IMR-90 (cell line): ENCODE measurements at regions not wholly inside any gene's neighbourhood (a gene's known extent, or its start where the extent isn't known, plus 50 kb on each side); places are given as distances from the start of the nearest gene placed in this dataset.

ENCODE experiments used
- ATAC-seq: fragments of 200-7000 bp; cut with Tn5 transposase; 2 replicates; pipeline ENCODE4 v1.9.1; 2020; ENCODE audit warnings: low read depth, mild to moderate bottlenecking, moderate library complexity
- BruUV-seq: library from RNA; stranded (reverse); fragments of 400-500 nt; replicated peaks from 2 replicates; lab custom pipeline; 2021; lab: Mats Ljungman, UMichigan
- CTCF ChIA-PET: fragments of 300-600 bp; formaldehyde crosslinking; extraction: SDS; loops from one replicate; lab custom pipeline; 2021; ENCODE audit warnings: antibody characterized with exemption; lab: Yijun Ruan, JAX
- POLR2A ChIA-PET: fragments of 300-600 bp; sonication (Branson Sonifier 250); formaldehyde crosslinking; loops from one replicate; lab custom pipeline; 2022; ENCODE audit warnings: antibody characterized with exemption; ENCODE audit not compliant: unreplicated experiment; lab: Charles Lee
- DNase-seq: peaks from one replicate; pipeline ENCODE4 v3.0.0; 2013
- H2AFZ ChIP-seq: replicated peaks from 2 replicates; pipeline ENCODE3; 2013; ENCODE audit warnings: low read length, mild to moderate bottlenecking; ENCODE audit not compliant: poor library complexity
- H2AK5ac ChIP-seq: 2 replicates; pipeline ENCODE4 v1.6.1; 2013; ENCODE audit warnings: low read depth, low read length, inconsistent platforms
- H2AK9ac ChIP-seq: replicated peaks from 2 replicates; pipeline ENCODE3; 2013; ENCODE audit warnings: mild to moderate bottlenecking, low read depth, low read length, moderate library complexity; ENCODE audit not compliant: poor library complexity
- H2BK120ac ChIP-seq: 2 replicates; pipeline ENCODE4 v1.6.1; 2013; ENCODE audit warnings: low read depth, low read length, inconsistent platforms
- H2BK15ac ChIP-seq: 3 replicates; pipeline ENCODE4 v1.6.1; 2013; ENCODE audit warnings: low read depth, low read length, inconsistent platforms
- H2BK20ac ChIP-seq: 2 replicates; pipeline ENCODE4 v1.6.1; 2013; ENCODE audit warnings: low read depth, mild to moderate bottlenecking, inconsistent platforms, low read length, moderate library complexity
- H2BK5ac ChIP-seq: 2 replicates; pipeline ENCODE4 v1.6.1; 2013; ENCODE audit warnings: mild to moderate bottlenecking, low read depth, low read length, inconsistent platforms; ENCODE audit not compliant: poor library complexity, severe bottlenecking
- H3K14ac ChIP-seq: replicated peaks from 2 replicates; pipeline ENCODE4 v1.6.1; 2013; ENCODE audit warnings: low read depth, low read length, inconsistent platforms
- H3K18ac ChIP-seq: 2 replicates; pipeline ENCODE4 v1.6.1; 2013; ENCODE audit warnings: low read depth, low read length, control low read depth
- H3K23ac ChIP-seq: 2 replicates; pipeline ENCODE4 v1.6.1; 2013; ENCODE audit warnings: low read depth, low read length, inconsistent platforms
- H3K27ac ChIP-seq: 2 replicates; pipeline ENCODE4 v1.5.1; 2013; ENCODE audit warnings: mild to moderate bottlenecking, control low read depth, low read length; ENCODE audit not compliant: insufficient read depth
- H3K27me3 ChIP-seq: 2 replicates; pipeline ENCODE4 v1.6.1; 2013; ENCODE audit warnings: low read length; ENCODE audit not compliant: control insufficient read depth, insufficient read depth
- H3K36me3 ChIP-seq: 2 replicates; pipeline ENCODE4 v1.6.1; 2013; ENCODE audit warnings: low read length, mixed read lengths; ENCODE audit not compliant: control insufficient read depth, insufficient read depth
- H3K4ac ChIP-seq: 2 replicates; pipeline ENCODE4 v1.6.1; 2013; ENCODE audit warnings: low read depth, low read length, inconsistent platforms
- H3K4me1 ChIP-seq: 2 replicates; pipeline ENCODE4 v1.6.1; 2013; ENCODE audit warnings: low read length, mixed read lengths; ENCODE audit not compliant: control insufficient read depth, insufficient read depth
- H3K4me2 ChIP-seq: 2 replicates; pipeline ENCODE4 v1.6.1; 2013; ENCODE audit warnings: low read depth, mild to moderate bottlenecking, control low read depth, low read length, moderate library complexity
- H3K4me3 ChIP-seq: 2 replicates; pipeline ENCODE4 v1.5.1; 2013; ENCODE audit warnings: low read depth, mild to moderate bottlenecking, control low read depth, low read length, moderate library complexity; ENCODE audit not compliant: insufficient read depth
- H3K56ac ChIP-seq: 2 replicates; pipeline ENCODE4 v1.6.1; 2013; ENCODE audit warnings: low read length, inconsistent platforms; ENCODE audit not compliant: insufficient read depth; ENCODE audit errors: extremely low read depth
- H3K79me1 ChIP-seq, 2 experiments: 2 replicates each; pipeline ENCODE4 v1.6.1; 2013; ENCODE audit warnings: low read length in 2 of 2, inconsistent platforms in 1 of 2, low read depth in 1 of 2
- H3K9ac ChIP-seq: 2 replicates; pipeline ENCODE4 v1.6.1; 2013; ENCODE audit warnings: low read depth, low read length, control low read depth
- H3K9me1 ChIP-seq: 2 replicates; pipeline ENCODE4 v1.6.1; 2013; ENCODE audit warnings: low read length, inconsistent platforms; ENCODE audit not compliant: insufficient read depth
- H3K9me3 ChIP-seq: 2 replicates; pipeline ENCODE4 v1.6.1; 2013; ENCODE audit warnings: low read length; ENCODE audit not compliant: control insufficient read depth, insufficient read depth
- H4K20me1 ChIP-seq: 2 replicates; pipeline ENCODE4 v1.6.1; 2013; ENCODE audit warnings: low read length, inconsistent platforms; ENCODE audit not compliant: insufficient read depth
- H4K5ac ChIP-seq: 2 replicates; pipeline ENCODE4 v1.6.1; 2013; ENCODE audit warnings: mild to moderate bottlenecking, low read depth, low read length, control low read depth
- H4K8ac ChIP-seq, 2 experiments: 2 replicates each; pipeline ENCODE4 v1.6.1; 2013; ENCODE audit warnings: low read depth in 2 of 2, low read length in 2 of 2, control low read depth in 1 of 2, inconsistent platforms in 1 of 2
- H4K91ac ChIP-seq: 2 replicates; pipeline ENCODE4 v1.6.1; 2013; ENCODE audit warnings: low read depth, low read length, inconsistent platforms; ENCODE audit not compliant: insufficient read depth
- BHLHE40 ChIP-seq: fragments of 150-350 bp; IDR thresholded peaks from 2 replicates; pipeline ENCODE4 v1.6.1; 2016; ENCODE audit warnings: mild to moderate bottlenecking, low read depth, low read length
- CEBPB ChIP-seq: IDR thresholded peaks from 2 replicates; pipeline ENCODE4 v1.6.1; 2012; ENCODE audit warnings: low read depth, low read length, improper control_type of control experiment
- CHD1 ChIP-seq: IDR thresholded peaks from 2 replicates; pipeline ENCODE4 v1.6.1; 2012; ENCODE audit warnings: low read depth, low read length, improper control_type of control experiment
- FOS ChIP-seq: fragments of 150-350 bp; IDR thresholded peaks from 2 replicates; pipeline ENCODE4 v1.6.1; 2016; ENCODE audit warnings: low read depth, low read length
- MAFK ChIP-seq: IDR thresholded peaks from 2 replicates; pipeline ENCODE4 v1.6.1; 2012; ENCODE audit warnings: low read depth, low read length, improper control_type of control experiment
- MAZ ChIP-seq: IDR thresholded peaks from 2 replicates; pipeline ENCODE4 v1.6.1; 2012; ENCODE audit warnings: low read depth, mild to moderate bottlenecking, low read length, improper control_type of control experiment, moderate library complexity, borderline replicate concordance
- MXI1 ChIP-seq: IDR thresholded peaks from 2 replicates; pipeline ENCODE4 v1.6.1; 2012; ENCODE audit warnings: low read depth, mild to moderate bottlenecking, low read length, moderate library complexity, borderline replicate concordance
- NFE2L2 ChIP-seq: fragments of 150-350 bp; IDR thresholded peaks from 2 replicates; pipeline ENCODE4 v1.6.1; 2016; ENCODE audit warnings: low read depth, mild to moderate bottlenecking, low read length
- POLR2A ChIP-seq: IDR thresholded peaks from 2 replicates; pipeline ENCODE4 v1.6.1; 2012; ENCODE audit warnings: mild to moderate bottlenecking, low read depth, low read length
- RAD21 ChIP-seq: IDR thresholded peaks from 2 replicates; pipeline ENCODE4 v1.6.1; 2012; ENCODE audit warnings: low read length, improper control_type of control experiment
- RCOR1 ChIP-seq: IDR thresholded peaks from 2 replicates; pipeline ENCODE4 v1.6.1; 2012; ENCODE audit warnings: mild to moderate bottlenecking, low read length, improper control_type of control experiment; ENCODE audit not compliant: insufficient replicate concordance
- RFX5 ChIP-seq: IDR thresholded peaks from 2 replicates; pipeline ENCODE4 v1.8.0; 2012; ENCODE audit warnings: low read depth, mild to moderate bottlenecking, low read length, moderate library complexity
- SMC3 ChIP-seq: fragments of 150-350 bp; IDR thresholded peaks from 2 replicates; pipeline ENCODE4 v1.6.1; 2016; ENCODE audit warnings: low read depth, mild to moderate bottlenecking, antibody characterized with exemption, low read length, moderate library complexity
- WGBS, 2 experiments: methylation state at CpG; one replicate each; pipeline versions ENCODE4 v1.1.5 to v1.1.7; 2013; ENCODE audit warnings: missing lambda C conversion rate in 2 of 2; ENCODE audit not compliant: insufficient read length in 1 of 2; ENCODE audit errors: extremely low coverage in 2 of 2; 5-methylcytosine and 5-hydroxymethylcytosine counted together
- dilution Hi-C: fragments of 300-500 bp; cut with HindIII; formaldehyde crosslinking; loops from one replicate; pipeline ENCODE4 v1.14.3; 2018; ENCODE audit warnings: low sequenced_read_pairs; ENCODE audit not compliant: unreplicated experiment
- in situ Hi-C: fragments of 300-500 bp; cut with MboI; formaldehyde crosslinking; loops from 3 replicates; pipeline ENCODE4 v1.14.3; 2019; ENCODE audit warnings: low sequenced_read_pairs, inconsistent platforms, mixed read lengths
- intact Hi-C: fragments of 100-400 bp; cut with micrococcal nuclease; formaldehyde crosslinking; loops from 2 replicates; pipeline ENCODE4 v1.10.0; 2022
- TF ChIP-seq, protein P1 (sequence below): conservative IDR thresholded peaks from 2 replicates; pipeline ENCODE4 v1.5.1; 2012; ENCODE audit warnings: mild to moderate bottlenecking, low read depth, low read length, improper control_type of control experiment
- TF ChIP-seq, protein P2 (sequence below): fragments of 150-350 bp; IDR thresholded peaks from 2 replicates; pipeline ENCODE4 v1.6.1; 2017; ENCODE audit warnings: mild to moderate bottlenecking, antibody characterized with exemption, low read length, low read depth
- TF ChIP-seq, protein P3 (sequence below): fragments of 150-350 bp; IDR thresholded peaks from 2 replicates; pipeline ENCODE4 v1.6.1; 2016; ENCODE audit warnings: low read depth, mild to moderate bottlenecking, low read length, moderate library complexity, borderline replicate concordance

DNA sequence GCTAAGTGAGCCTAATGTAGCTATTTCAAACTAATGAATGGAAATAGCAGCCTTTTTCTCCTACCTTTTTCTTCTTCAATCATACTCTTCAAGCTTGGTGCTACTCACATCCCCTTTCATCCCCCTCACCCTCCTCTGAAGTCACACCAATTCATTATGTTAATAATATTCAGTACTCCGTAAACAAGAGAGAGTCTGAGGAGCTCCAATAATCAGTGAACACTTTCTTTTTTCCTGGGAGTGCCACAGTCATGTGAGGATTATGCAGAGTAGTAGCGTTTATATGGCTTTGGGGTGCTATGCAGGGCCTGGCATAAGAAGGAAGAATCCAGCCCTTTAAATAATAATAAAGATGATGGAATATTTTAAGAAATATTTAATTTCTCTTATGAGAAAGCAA is 354.3 kb upstream of the CTNND2 start:
- ATAC-seq: no peak

More for the DNA sequence above, 354.3 kb upstream of the CTNND2 start:
- no peaks in the 10 kb centered on the region for H3K36me3 ChIP-seq
- H3K9me1 ChIP-seq: no peaks in the 10 kb centered on the region
- ChIA-PET POLR2A (no interaction called here), CTCF (no interaction called here)
- TF ChIP-seq NFE2L2 (no peak), RFX5 (no peak), MXI1 (no peak), BHLHE40 (no peak), RCOR1 (no peak), POLR2A (no peak), FOS (no peak), MAFK (no peak), RAD21 (no peak), CHD1 (no peak), MAZ (no peak), CEBPB (no peak), SMC3 (no peak)
- TF ChIP-seq, protein P1, sequence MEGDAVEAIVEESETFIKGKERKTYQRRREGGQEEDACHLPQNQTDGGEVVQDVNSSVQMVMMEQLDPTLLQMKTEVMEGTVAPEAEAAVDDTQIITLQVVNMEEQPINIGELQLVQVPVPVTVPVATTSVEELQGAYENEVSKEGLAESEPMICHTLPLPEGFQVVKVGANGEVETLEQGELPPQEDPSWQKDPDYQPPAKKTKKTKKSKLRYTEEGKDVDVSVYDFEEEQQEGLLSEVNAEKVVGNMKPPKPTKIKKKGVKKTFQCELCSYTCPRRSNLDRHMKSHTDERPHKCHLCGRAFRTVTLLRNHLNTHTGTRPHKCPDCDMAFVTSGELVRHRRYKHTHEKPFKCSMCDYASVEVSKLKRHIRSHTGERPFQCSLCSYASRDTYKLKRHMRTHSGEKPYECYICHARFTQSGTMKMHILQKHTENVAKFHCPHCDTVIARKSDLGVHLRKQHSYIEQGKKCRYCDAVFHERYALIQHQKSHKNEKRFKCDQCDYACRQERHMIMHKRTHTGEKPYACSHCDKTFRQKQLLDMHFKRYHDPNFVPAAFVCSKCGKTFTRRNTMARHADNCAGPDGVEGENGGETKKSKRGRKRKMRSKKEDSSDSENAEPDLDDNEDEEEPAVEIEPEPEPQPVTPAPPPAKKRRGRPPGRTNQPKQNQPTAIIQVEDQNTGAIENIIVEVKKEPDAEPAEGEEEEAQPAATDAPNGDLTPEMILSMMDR: no peak
- TF ChIP-seq, protein P2, sequence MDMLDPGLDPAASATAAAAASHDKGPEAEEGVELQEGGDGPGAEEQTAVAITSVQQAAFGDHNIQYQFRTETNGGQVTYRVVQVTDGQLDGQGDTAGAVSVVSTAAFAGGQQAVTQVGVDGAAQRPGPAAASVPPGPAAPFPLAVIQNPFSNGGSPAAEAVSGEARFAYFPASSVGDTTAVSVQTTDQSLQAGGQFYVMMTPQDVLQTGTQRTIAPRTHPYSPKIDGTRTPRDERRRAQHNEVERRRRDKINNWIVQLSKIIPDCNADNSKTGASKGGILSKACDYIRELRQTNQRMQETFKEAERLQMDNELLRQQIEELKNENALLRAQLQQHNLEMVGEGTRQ: no peak
- TF ChIP-seq, protein P3, sequence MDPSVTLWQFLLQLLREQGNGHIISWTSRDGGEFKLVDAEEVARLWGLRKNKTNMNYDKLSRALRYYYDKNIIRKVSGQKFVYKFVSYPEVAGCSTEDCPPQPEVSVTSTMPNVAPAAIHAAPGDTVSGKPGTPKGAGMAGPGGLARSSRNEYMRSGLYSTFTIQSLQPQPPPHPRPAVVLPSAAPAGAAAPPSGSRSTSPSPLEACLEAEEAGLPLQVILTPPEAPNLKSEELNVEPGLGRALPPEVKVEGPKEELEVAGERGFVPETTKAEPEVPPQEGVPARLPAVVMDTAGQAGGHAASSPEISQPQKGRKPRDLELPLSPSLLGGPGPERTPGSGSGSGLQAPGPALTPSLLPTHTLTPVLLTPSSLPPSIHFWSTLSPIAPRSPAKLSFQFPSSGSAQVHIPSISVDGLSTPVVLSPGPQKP: no peak
- no peak overlapping the region for H3K4me3 ChIP-seq
- H2BK15ac ChIP-seq: no peak overlapping the region
- H3K9me3 ChIP-seq: peaks cover 2% of the 10 kb centered on the region; the same call in 1 of the 2 replicates
- no peak overlapping the region for H4K91ac ChIP-seq
- no peak for DNase-seq
- H2BK120ac ChIP-seq: no peak overlapping the region
- H3K4me2 ChIP-seq: no peak overlapping the region
- no peak overlapping the region for H3K14ac ChIP-seq
- in situ Hi-C loops: no loop called here
- H4K8ac ChIP-seq: no peak overlapping the region
- no CpG with 5 or more reads among the region's 2 CpGs for WGBS, 2 experiments
- H2BK20ac ChIP-seq: no peak overlapping the region
- no peak overlapping the region for H3K56ac ChIP-seq
- H3K23ac ChIP-seq: no peak overlapping the region
- H2AFZ ChIP-seq: no peak overlapping the region
- no peak overlapping the region for H3K27ac ChIP-seq
- H3K18ac ChIP-seq: no peak overlapping the region
- H3K4ac ChIP-seq: no peak overlapping the region
- BruUV-seq: no TSS peak
- no peak overlapping the region for H2AK5ac ChIP-seq
- H3K4me1 ChIP-seq: no peaks in the 10 kb centered on the region
- H2BK5ac ChIP-seq: no peak overlapping the region
- intact Hi-C loops: no loop called here
- dilution Hi-C loops: no loop called here
- no peaks in the 10 kb centered on the region for H3K79me1 ChIP-seq
- H3K27me3 ChIP-seq: no peaks in the 10 kb centered on the region
- H3K9ac ChIP-seq: no peak overlapping the region
- no peak overlapping the region for H2AK9ac ChIP-seq
- no peaks in the 10 kb centered on the region for H4K20me1 ChIP-seq
- H4K5ac ChIP-seq: no peak overlapping the region
